Right lung (tissue), 2 donors: ENCODE measurements at regions not wholly inside any gene's neighbourhood (a gene's known extent, or its start where the extent isn't known, plus 50 kb on each side); places are given as distances from the start of the nearest gene placed in this dataset.
"Not testable (repeated sequence)": the region's sequence is repeated elsewhere in the genome, so short reads cannot be mapped to it uniquely, and the experiment has no call there.

Experiments
- DNase-seq, 2 donors: peaks; one replicate each; pipeline ENCODE4 v3.0.0-alpha.2; 2013

GRCh38 chr9:96156171-96156974 lies 145.6 kb downstream of the HSD17B3 start:
- DNase-seq = no peak

- no peak for DNase-seq
Observed at GRCh38 chr9:96154081-96154480, 147.9 kb downstream of the HSD17B3 start.

GRCh38 chr9:96152550-96152949 lies 149.4 kb downstream of the HSD17B3 start:
- DNase-seq = no peak

GRCh38 chr9:96150324-96151227 lies 151.4 kb downstream of the HSD17B3 start:
- no peak for DNase-seq

GRCh38 chr9:96149533-96150280 lies 152.3 kb downstream of the HSD17B3 start:
- no peak for DNase-seq

GRCh38 chr9:96148634-96149532 lies 153.1 kb downstream of the HSD17B3 start:
- no peak for DNase-seq

- not testable (repeated sequence) for DNase-seq
Observed at GRCh38 chr9:96147029-96147428, 154.9 kb downstream of the HSD17B3 start.

GRCh38 chr9:96141666-96142065 lies 160.3 kb downstream of the HSD17B3 start:
- no peak for DNase-seq

- DNase-seq = no peak
Observed at GRCh38 chr9:96141128-96141474, 160.9 kb downstream of the HSD17B3 start.

GRCh38 chr9:96140296-96141127 lies 161.5 kb downstream of the HSD17B3 start:
- DNase-seq = peak; percentile 64 to 76

- peak; percentile 83 to 89 for DNase-seq
Observed at GRCh38 chr9:96139592-96140295, 162.2 kb downstream of the HSD17B3 start.

- DNase-seq = no peak
Observed at GRCh38 chr9:96138616-96139015, 163.4 kb downstream of the HSD17B3 start.

- no peak for DNase-seq
Observed at GRCh38 chr9:96137671-96138429, 164.1 kb downstream of the HSD17B3 start.

GRCh38 chr9:96136992-96137670 lies 164.8 kb downstream of the HSD17B3 start:
- peak; percentile 74 to 78 for DNase-seq

GRCh38 chr9:96135753-96136290 lies 166.2 kb downstream of the HSD17B3 start:
- DNase-seq = no peak

GRCh38 chr9:96135076-96135752 lies 166.8 kb downstream of the HSD17B3 start:
- no peak for DNase-seq
